ENCODE measurements at regions not wholly inside any gene's neighbourhood (a gene's known extent, or its start where the extent isn't known, plus 50 kb on each side); places are given as distances from the start of the nearest gene placed in this dataset.

DNA sequence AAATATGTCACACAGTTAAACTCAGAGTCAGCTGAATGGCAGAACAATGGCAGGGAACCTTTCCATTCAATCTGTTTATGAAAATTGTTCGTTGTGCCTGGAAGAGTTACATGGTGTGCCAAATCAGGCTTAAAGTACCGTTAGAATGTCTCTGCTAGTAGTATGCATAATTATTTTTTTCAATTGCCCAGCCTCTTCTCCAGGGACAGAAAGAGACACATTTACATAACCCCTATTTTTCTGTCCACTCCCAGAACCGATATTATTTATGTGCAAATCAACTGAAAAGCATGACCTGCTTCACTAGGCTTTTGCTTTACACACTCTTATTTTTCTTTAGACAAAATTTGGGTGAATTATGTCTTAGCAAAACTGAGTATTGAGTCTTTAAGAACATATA is 459.1 kb downstream of the EFNA5 start:
- Histone ChIP-seq H3K4me3 (no peak overlapping the region), H3K27ac (no peak overlapping the region), H3K27me3 (no peaks in the 10 kb centered on the region), H3K36me3 (no peaks in the 10 kb centered on the region), H3K9me3 (no peaks in the 10 kb centered on the region), H3K4me1 (no peaks in the 10 kb centered on the region)
- TF ChIP-seq, protein P1, sequence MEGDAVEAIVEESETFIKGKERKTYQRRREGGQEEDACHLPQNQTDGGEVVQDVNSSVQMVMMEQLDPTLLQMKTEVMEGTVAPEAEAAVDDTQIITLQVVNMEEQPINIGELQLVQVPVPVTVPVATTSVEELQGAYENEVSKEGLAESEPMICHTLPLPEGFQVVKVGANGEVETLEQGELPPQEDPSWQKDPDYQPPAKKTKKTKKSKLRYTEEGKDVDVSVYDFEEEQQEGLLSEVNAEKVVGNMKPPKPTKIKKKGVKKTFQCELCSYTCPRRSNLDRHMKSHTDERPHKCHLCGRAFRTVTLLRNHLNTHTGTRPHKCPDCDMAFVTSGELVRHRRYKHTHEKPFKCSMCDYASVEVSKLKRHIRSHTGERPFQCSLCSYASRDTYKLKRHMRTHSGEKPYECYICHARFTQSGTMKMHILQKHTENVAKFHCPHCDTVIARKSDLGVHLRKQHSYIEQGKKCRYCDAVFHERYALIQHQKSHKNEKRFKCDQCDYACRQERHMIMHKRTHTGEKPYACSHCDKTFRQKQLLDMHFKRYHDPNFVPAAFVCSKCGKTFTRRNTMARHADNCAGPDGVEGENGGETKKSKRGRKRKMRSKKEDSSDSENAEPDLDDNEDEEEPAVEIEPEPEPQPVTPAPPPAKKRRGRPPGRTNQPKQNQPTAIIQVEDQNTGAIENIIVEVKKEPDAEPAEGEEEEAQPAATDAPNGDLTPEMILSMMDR (IDR thresholded peaks at IDR 0.05): no peak
- ATAC-seq (no peak), DNase-seq (no peak)
- intact Hi-C loops (cut with DNase I): no loop called here

DNA sequence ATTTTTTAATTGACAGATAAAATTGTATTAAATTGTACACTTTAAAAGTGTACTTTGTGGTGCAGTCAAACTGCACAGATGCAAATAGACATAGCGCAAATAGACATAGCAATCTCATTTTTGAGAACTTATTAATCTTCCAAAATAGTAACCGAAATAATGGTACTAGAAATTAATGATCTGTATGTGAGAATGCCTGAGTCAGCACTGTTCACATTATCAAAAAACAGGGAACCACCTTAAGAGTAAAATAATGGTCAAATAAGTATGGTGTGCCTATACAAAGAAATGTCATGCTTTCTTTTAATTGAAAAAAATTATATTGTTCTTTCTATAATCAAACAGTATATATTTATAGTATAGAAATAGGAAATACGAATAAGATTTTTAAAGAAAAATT is 461.9 kb downstream of the EFNA5 start:
- no peaks in the 10 kb centered on the region for H3K4me1 ChIP-seq
- no peaks in the 10 kb centered on the region for H3K36me3 ChIP-seq
- H3K27ac ChIP-seq: no peak overlapping the region
- intact Hi-C loops (cut with DNase I): no loop called here
- no peaks in the 10 kb centered on the region for H3K27me3 ChIP-seq
- ATAC-seq: no peak
- DNase-seq: no peak
- no peaks in the 10 kb centered on the region for H3K9me3 ChIP-seq
- no peak overlapping the region for H3K4me3 ChIP-seq
- TF ChIP-seq, protein P1 (IDR thresholded peaks at IDR 0.05): no peak

GRCh38 chr5:107204413-107204812 is 466.3 kb downstream of the EFNA5 start:
- Histone ChIP-seq H3K27me3 (no peaks in the 10 kb centered on the region), H3K9me3 (no peaks in the 10 kb centered on the region), H3K36me3 (no peaks in the 10 kb centered on the region), H3K4me3 (no peak overlapping the region), H3K27ac (no peak overlapping the region), H3K4me1 (no peaks in the 10 kb centered on the region)
- TF ChIP-seq, protein P1 (IDR thresholded peaks at IDR 0.05): no peak
- intact Hi-C loops (cut with DNase I): no loop called here
- no peak for ATAC-seq
- DNase-seq: no peak

DNA sequence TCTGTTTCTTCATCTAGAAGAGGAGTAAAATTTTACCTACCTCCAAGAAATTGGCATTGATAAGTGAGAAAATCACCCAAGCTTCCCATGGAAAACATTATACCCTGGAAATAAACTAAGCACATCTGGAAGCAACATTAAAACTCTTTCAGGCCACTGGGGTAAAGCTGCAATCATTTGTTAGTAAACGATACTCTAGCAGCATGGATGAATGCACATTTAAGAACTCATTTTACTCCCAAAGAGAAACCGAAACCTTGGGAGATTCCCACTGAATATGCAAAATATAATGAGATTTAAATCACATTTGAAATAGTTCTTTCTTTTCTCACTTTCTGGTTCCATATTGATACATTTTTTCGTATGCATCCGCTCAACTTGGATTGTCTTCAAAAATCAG is 467.5 kb downstream of the EFNA5 start:
- H3K4me3 ChIP-seq: no peak overlapping the region
- no peaks in the 10 kb centered on the region for H3K36me3 ChIP-seq
- no peaks in the 10 kb centered on the region for H3K9me3 ChIP-seq
- H3K27ac ChIP-seq: no peak overlapping the region
- intact Hi-C loops (cut with DNase I): no loop called here
- H3K27me3 ChIP-seq: no peaks in the 10 kb centered on the region
- no peak for ATAC-seq
- TF ChIP-seq, protein P1 (IDR thresholded peaks at IDR 0.05): no peak
- DNase-seq: no peak
- H3K4me1 ChIP-seq: no peaks in the 10 kb centered on the region

DNA sequence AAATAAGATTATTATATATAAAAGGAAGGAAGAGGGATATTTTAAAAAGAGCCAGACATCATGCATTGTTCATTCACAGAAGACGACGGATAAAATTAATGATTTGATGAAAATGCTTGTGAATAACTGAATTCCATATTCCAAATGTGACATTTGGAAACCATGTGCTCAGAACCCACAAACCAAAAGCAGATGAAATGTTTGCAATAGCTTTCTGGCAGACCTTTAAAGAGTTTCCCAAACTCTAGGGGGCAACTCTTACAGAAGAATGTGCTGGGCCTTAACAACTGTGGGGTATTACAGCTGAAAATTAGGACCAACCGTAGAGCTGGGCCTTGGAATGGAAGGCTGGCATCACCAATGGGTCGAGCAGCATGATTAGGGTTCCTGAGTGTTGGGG is 471.0 kb downstream of the EFNA5 start:
- intact Hi-C loops (cut with DNase I): no loop called here
- H3K4me3 ChIP-seq: no peak overlapping the region
- no peaks in the 10 kb centered on the region for H3K27me3 ChIP-seq
- DNase-seq: no peak
- TF ChIP-seq, protein P1 (IDR thresholded peaks at IDR 0.05): no peak
- no peaks in the 10 kb centered on the region for H3K36me3 ChIP-seq
- H3K9me3 ChIP-seq: no peaks in the 10 kb centered on the region
- no peak overlapping the region for H3K27ac ChIP-seq
- H3K4me1 ChIP-seq: no peaks in the 10 kb centered on the region
- no peak for ATAC-seq

- Histone ChIP-seq H3K4me1 (no peaks in the 10 kb centered on the region), H3K27me3 (no peaks in the 10 kb centered on the region), H3K27ac (no peak overlapping the region), H3K4me3 (no peak overlapping the region), H3K9me3 (no peaks in the 10 kb centered on the region), H3K36me3 (no peaks in the 10 kb centered on the region)
- intact Hi-C loops (cut with DNase I): no loop called here
- DNase-seq (no peak), ATAC-seq (no peak)
- TF ChIP-seq, protein P1 (IDR thresholded peaks at IDR 0.05): no peak
Measured at GRCh38 chr5:107196500-107197059, 474.2 kb downstream of the EFNA5 start.
